Liver (tissue), 8 donors: ENCODE measurements at regions not wholly inside any gene's neighbourhood (a gene's known extent, or its start where the extent isn't known, plus 50 kb on each side); places are given as distances from the start of the nearest gene placed in this dataset.

Experiments
- DNase-seq: peaks from one replicate; pipeline ENCODE4 v3.0.0-alpha.2; 2017; ENCODE audit warnings: low spot score
- H3K27ac ChIP-seq, 2 donors: one replicate each; pipeline ENCODE4 v1.7.0; 2013; ENCODE audit warnings: inconsistent platforms in 2 of 2, low read length in 2 of 2, control low read depth in 1 of 2, low read depth in 1 of 2, mild to moderate bottlenecking in 1 of 2
- H3K27me3 ChIP-seq, 4 donors: one replicate each; pipeline versions ENCODE4 v1.6.1 to v1.7.0; 2013; ENCODE audit warnings: low read length in 3 of 4, inconsistent platforms in 1 of 4, mild to moderate bottlenecking in 1 of 4, moderate library complexity in 1 of 4; ENCODE audit not compliant: control insufficient read depth in 4 of 4, insufficient read depth in 4 of 4
- H3K36me3 ChIP-seq, 4 donors: one replicate each; pipeline versions ENCODE4 v1.6.1 to v1.7.0; 2013; ENCODE audit warnings: low read length in 3 of 4, mild to moderate bottlenecking in 3 of 4, low read depth in 1 of 4, moderate library complexity in 1 of 4; ENCODE audit not compliant: control insufficient read depth in 4 of 4, insufficient read depth in 3 of 4
- H3K4me1 ChIP-seq, 4 donors: one replicate each; pipeline versions ENCODE4 v1.6.1 to v1.7.0; 2013; ENCODE audit warnings: low read length in 3 of 4, mild to moderate bottlenecking in 3 of 4, moderate library complexity in 1 of 4; ENCODE audit not compliant: control insufficient read depth in 4 of 4, insufficient read depth in 4 of 4
- H3K4me3 ChIP-seq, 3 donors: one replicate each; pipeline versions ENCODE4 v1.6.1 to v1.7.0; 2013; ENCODE audit warnings: low read length in 3 of 3, control low read depth in 1 of 3, low read depth in 1 of 3, mild to moderate bottlenecking in 1 of 3
- H3K9ac ChIP-seq, 2 donors: one replicate each; pipeline ENCODE4 v1.7.0; 2013; ENCODE audit warnings: low read length in 2 of 2, mild to moderate bottlenecking in 2 of 2, moderate library complexity in 2 of 2, control low read depth in 1 of 2, low read depth in 1 of 2
- H3K9me3 ChIP-seq, 4 donors: one replicate each; pipeline versions ENCODE4 v1.6.1 to v1.7.0; 2013; ENCODE audit warnings: low read length in 3 of 4; ENCODE audit not compliant: control insufficient read depth in 4 of 4
- EGR1 ChIP-seq, 2 donors: IDR thresholded peaks; 2 replicates each; pipeline ENCODE4 v1.6.1; 2016 to 2018; ENCODE audit warnings: antibody characterized with exemption in 2 of 2, low read depth in 2 of 2
- FOXA1 ChIP-seq: IDR thresholded peaks from 2 replicates; pipeline ENCODE4 v1.6.1; 2016; ENCODE audit warnings: antibody characterized with exemption
- FOXA2 ChIP-seq: IDR thresholded peaks from 2 replicates; pipeline ENCODE4 v1.6.1; 2016; ENCODE audit warnings: antibody characterized with exemption
- GABPA ChIP-seq, 2 donors: IDR thresholded peaks in 1 of 2; conservative IDR thresholded peaks in 1 of 2; 2 replicates each; pipeline ENCODE4 v1.6.1; 2016; ENCODE audit warnings: antibody characterized with exemption in 2 of 2, mild to moderate bottlenecking in 1 of 2, moderate library complexity in 1 of 2
- HNF4A ChIP-seq, 2 donors: conservative IDR thresholded peaks; 2 replicates each; pipeline ENCODE4 v1.6.1; 2016; ENCODE audit warnings: antibody characterized with exemption in 2 of 2, mild to moderate bottlenecking in 2 of 2
- HNF4G ChIP-seq: IDR thresholded peaks from 2 replicates; pipeline ENCODE4 v1.6.1; 2016; ENCODE audit warnings: antibody characterized with exemption
- JUND ChIP-seq, 2 donors: IDR thresholded peaks; 2 replicates each; pipeline ENCODE4 v1.6.1; 2016; ENCODE audit warnings: antibody characterized with exemption in 2 of 2
- NR2F2 ChIP-seq: IDR thresholded peaks from 2 replicates; pipeline ENCODE4 v1.6.1; 2016; ENCODE audit warnings: antibody characterized with exemption
- RAD21 ChIP-seq, 2 donors: IDR thresholded peaks; 2 replicates each; pipeline ENCODE4 v1.6.1; 2016; ENCODE audit warnings: antibody characterized with exemption in 2 of 2, mild to moderate bottlenecking in 2 of 2
- SP1 ChIP-seq: IDR thresholded peaks from 2 replicates; pipeline ENCODE4 v1.6.1; 2018; ENCODE audit warnings: antibody characterized with exemption, mild to moderate bottlenecking
- TAF1 ChIP-seq: conservative IDR thresholded peaks from 2 replicates; pipeline ENCODE4 v1.6.1; 2016; ENCODE audit warnings: antibody characterized with exemption, mild to moderate bottlenecking
- YY1 ChIP-seq: IDR thresholded peaks from 2 replicates; pipeline ENCODE4 v1.6.1; 2016; ENCODE audit warnings: antibody characterized with exemption, mild to moderate bottlenecking
- WGBS: extraction: QIAGEN DNeasy Blood & Tissue Kit; methylation state at CpG from one replicate; pipeline ENCODE4 v1.1.7; 2013; 5-methylcytosine and 5-hydroxymethylcytosine counted together
- TF ChIP-seq, protein P1 (sequence below): IDR thresholded peaks from 2 replicates; pipeline ENCODE4 v1.6.1; 2016; ENCODE audit warnings: antibody characterized with exemption
- TF ChIP-seq, protein P2 (sequence below): fragments of 150-350 bp; IDR thresholded peaks from 2 replicates; pipeline ENCODE4 v1.5.1; 2017; ENCODE audit warnings: improper control_type of control experiment, low read depth, low read length; ENCODE audit not compliant: missing input control
- TF ChIP-seq, protein P3 (sequence below): IDR thresholded peaks from 2 replicates; pipeline ENCODE4 v1.6.1; 2016; ENCODE audit warnings: antibody characterized with exemption
- TF ChIP-seq, protein P4 (sequence below): IDR thresholded peaks from 2 replicates; pipeline ENCODE4 v1.6.1; 2016; ENCODE audit warnings: antibody characterized with exemption, mild to moderate bottlenecking
- TF ChIP-seq, protein P5 (sequence below): IDR thresholded peaks from 2 replicates; pipeline ENCODE4 v1.6.1; 2016; ENCODE audit warnings: antibody characterized with exemption
- donor health status: healthy.
- donor health status: healthy.
- donor health status: healthy.
- donor health status: healthy.
- donor health status: healthy.

DNA sequence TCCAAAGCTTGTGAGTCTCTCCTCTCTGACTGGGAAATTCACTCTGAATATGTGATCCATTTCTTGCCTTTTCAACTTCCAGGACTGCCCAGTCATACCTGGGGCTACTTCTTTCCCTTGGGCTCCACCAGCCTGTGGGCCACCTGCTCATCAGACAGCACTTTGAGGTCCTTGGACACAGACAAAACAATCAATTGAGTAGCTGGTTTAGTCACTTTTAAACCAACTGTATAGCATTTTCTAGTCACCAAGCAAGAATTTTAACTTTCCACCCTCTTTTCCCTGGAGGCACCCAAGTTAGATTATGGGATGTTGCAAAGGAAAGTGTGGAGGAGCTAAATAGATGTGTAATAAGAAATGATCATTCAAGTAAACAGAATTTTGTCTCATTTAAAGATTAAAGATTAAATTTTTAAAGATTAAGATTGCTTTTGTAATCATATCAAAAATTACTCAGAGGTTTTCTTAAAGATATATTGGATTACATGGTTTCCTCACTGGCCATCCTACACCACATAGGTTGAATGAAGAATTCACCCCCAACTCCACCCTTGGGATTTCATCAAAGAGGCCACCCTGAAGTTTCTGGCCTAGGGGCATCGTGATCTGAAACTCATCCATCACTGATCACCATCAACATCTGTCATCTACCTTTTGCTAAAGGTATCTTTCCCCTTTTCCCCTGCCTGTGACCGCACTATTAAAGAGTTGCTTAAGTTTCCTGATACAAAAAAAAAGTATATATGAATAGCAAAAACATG is 219.2 kb upstream of the NR5A2 start:
- TF ChIP-seq, protein P1, sequence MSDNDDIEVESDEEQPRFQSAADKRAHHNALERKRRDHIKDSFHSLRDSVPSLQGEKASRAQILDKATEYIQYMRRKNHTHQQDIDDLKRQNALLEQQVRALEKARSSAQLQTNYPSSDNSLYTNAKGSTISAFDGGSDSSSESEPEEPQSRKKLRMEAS = no peak
- TF ChIP-seq, protein P2, sequence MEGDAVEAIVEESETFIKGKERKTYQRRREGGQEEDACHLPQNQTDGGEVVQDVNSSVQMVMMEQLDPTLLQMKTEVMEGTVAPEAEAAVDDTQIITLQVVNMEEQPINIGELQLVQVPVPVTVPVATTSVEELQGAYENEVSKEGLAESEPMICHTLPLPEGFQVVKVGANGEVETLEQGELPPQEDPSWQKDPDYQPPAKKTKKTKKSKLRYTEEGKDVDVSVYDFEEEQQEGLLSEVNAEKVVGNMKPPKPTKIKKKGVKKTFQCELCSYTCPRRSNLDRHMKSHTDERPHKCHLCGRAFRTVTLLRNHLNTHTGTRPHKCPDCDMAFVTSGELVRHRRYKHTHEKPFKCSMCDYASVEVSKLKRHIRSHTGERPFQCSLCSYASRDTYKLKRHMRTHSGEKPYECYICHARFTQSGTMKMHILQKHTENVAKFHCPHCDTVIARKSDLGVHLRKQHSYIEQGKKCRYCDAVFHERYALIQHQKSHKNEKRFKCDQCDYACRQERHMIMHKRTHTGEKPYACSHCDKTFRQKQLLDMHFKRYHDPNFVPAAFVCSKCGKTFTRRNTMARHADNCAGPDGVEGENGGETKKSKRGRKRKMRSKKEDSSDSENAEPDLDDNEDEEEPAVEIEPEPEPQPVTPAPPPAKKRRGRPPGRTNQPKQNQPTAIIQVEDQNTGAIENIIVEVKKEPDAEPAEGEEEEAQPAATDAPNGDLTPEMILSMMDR = no peak
- TF ChIP-seq JUND (IDR thresholded peaks at IDR 0.05) = no peak
- no peak for TF ChIP-seq RAD21 (IDR thresholded peaks at IDR 0.05)
- TF ChIP-seq HNF4G = no peak
- TF ChIP-seq NR2F2 = no peak
- no peak for TF ChIP-seq FOXA1
- TF ChIP-seq HNF4A (conservative IDR thresholded peaks at IDR 0.05) = no peak
- TF ChIP-seq TAF1 = no peak
- TF ChIP-seq SP1 = no peak
- no peak for TF ChIP-seq GABPA (IDR thresholded peaks at IDR 0.05 in 1 of 2, conservative IDR thresholded peaks at IDR 0.05 in 1 of 2)
- TF ChIP-seq FOXA2 = no peak
- TF ChIP-seq YY1 = no peak
- TF ChIP-seq, protein P3, sequence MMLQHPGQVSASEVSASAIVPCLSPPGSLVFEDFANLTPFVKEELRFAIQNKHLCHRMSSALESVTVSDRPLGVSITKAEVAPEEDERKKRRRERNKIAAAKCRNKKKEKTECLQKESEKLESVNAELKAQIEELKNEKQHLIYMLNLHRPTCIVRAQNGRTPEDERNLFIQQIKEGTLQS = no peak
- TF ChIP-seq, protein P4, sequence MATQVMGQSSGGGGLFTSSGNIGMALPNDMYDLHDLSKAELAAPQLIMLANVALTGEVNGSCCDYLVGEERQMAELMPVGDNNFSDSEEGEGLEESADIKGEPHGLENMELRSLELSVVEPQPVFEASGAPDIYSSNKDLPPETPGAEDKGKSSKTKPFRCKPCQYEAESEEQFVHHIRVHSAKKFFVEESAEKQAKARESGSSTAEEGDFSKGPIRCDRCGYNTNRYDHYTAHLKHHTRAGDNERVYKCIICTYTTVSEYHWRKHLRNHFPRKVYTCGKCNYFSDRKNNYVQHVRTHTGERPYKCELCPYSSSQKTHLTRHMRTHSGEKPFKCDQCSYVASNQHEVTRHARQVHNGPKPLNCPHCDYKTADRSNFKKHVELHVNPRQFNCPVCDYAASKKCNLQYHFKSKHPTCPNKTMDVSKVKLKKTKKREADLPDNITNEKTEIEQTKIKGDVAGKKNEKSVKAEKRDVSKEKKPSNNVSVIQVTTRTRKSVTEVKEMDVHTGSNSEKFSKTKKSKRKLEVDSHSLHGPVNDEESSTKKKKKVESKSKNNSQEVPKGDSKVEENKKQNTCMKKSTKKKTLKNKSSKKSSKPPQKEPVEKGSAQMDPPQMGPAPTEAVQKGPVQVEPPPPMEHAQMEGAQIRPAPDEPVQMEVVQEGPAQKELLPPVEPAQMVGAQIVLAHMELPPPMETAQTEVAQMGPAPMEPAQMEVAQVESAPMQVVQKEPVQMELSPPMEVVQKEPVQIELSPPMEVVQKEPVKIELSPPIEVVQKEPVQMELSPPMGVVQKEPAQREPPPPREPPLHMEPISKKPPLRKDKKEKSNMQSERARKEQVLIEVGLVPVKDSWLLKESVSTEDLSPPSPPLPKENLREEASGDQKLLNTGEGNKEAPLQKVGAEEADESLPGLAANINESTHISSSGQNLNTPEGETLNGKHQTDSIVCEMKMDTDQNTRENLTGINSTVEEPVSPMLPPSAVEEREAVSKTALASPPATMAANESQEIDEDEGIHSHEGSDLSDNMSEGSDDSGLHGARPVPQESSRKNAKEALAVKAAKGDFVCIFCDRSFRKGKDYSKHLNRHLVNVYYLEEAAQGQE = no peak
- TF ChIP-seq, protein P5, sequence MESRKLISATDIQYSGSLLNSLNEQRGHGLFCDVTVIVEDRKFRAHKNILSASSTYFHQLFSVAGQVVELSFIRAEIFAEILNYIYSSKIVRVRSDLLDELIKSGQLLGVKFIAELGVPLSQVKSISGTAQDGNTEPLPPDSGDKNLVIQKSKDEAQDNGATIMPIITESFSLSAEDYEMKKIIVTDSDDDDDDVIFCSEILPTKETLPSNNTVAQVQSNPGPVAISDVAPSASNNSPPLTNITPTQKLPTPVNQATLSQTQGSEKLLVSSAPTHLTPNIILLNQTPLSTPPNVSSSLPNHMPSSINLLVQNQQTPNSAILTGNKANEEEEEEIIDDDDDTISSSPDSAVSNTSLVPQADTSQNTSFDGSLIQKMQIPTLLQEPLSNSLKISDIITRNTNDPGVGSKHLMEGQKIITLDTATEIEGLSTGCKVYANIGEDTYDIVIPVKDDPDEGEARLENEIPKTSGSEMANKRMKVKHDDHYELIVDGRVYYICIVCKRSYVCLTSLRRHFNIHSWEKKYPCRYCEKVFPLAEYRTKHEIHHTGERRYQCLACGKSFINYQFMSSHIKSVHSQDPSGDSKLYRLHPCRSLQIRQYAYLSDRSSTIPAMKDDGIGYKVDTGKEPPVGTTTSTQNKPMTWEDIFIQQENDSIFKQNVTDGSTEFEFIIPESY = no peak
- no peak for TF ChIP-seq EGR1 (IDR thresholded peaks at IDR 0.05; ENCODE audit: low read depth in 2 of 2)
- Histone ChIP-seq H3K27ac (no peak overlapping the region), H3K27me3 (no peaks in the 10 kb centered on the region), H3K36me3 (no peaks in the 10 kb centered on the region), H3K9ac (no peak overlapping the region), H3K4me3 (no peak overlapping the region), H3K4me1 (no peaks in the 10 kb centered on the region), H3K9me3 (no peaks in the 10 kb centered on the region)
- 81% methylated on average over 2 of the region's 2 CpGs for WGBS
- DNase-seq = no peak
